ENCODE measurements at regions not wholly inside any gene's neighbourhood (a gene's known extent, or its start where the extent isn't known, plus 50 kb on each side); places are given as distances from the start of the nearest gene placed in this dataset.

DNA sequence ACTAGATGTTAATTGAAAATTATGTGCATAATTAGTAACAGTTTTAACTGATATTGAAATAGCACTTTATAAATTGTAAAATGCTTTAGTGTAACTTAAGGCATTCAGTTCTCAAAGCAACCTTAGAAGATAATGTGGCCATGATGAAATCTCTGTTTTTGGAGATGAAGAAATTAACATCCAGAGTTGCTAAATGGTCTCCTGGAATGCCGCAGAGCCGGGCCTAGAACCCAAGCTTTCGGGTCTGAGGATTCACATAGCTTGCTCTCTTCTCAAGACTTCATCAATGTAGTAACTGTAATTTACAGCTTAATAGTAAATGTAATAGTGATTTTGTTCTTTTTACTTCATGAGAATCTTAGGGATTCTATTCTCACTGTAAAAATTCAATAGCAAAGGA, 272.3 kb downstream of the HS3ST3A1 start:
- WGBS, 4 donors: 91 to 98% (median 94%) methylated on average over 3 of the region's 3 CpGs
- H3K36me3 ChIP-seq (replicated peaks in 1 of 2): no peaks in the 10 kb centered on the region
- intact Hi-C loops (cut with DNase I): no loop called here
- DNase-seq: no peak
- no peak overlapping the region for H3K27ac ChIP-seq
- no peaks in the 10 kb centered on the region for H3K9me3 ChIP-seq (replicated peaks in 1 of 3)
- no peak for TF ChIP-seq POLR2A (IDR thresholded peaks at IDR 0.05)
- no peak overlapping the region for H3K4me3 ChIP-seq
- no peaks in the 10 kb centered on the region for H3K4me1 ChIP-seq (replicated peaks in 1 of 2)
- H3K27me3 ChIP-seq: peaks cover 5% of the 10 kb centered on the region

DNA sequence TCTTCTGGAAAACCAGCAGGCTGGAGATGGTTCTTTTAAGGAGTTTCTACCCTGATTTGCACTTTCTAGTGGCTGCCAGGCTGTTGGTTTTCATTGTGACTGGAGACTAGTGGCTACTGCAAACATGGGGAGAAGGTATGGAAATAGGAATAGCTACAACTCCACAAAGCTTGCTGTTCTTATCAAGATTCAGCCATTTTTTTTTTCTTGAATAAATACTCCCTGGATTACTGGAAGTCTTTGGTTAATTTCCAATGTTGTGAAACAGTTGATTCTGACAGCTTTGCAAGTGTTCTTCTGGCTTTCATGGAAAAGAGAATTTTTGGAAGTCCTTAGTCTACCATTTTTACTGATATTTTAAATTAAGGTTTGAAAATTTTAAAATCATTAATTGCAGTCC, 277.7 kb downstream of the HS3ST3A1 start:
- Histone ChIP-seq H3K27ac (no peak overlapping the region), H3K9me3 (replicated peaks in 1 of 3) (no peaks in the 10 kb centered on the region), H3K27me3 (no peaks in the 10 kb centered on the region), H3K4me1 (replicated peaks in 1 of 2) (peaks cover 0 to 3% of the 10 kb centered on the region in 2 donors), H3K36me3 (replicated peaks in 1 of 2) (no peaks in the 10 kb centered on the region), H3K4me3 (no peak overlapping the region)
- TF ChIP-seq POLR2A (IDR thresholded peaks at IDR 0.05): no peak
- TF ChIP-seq, protein P1, sequence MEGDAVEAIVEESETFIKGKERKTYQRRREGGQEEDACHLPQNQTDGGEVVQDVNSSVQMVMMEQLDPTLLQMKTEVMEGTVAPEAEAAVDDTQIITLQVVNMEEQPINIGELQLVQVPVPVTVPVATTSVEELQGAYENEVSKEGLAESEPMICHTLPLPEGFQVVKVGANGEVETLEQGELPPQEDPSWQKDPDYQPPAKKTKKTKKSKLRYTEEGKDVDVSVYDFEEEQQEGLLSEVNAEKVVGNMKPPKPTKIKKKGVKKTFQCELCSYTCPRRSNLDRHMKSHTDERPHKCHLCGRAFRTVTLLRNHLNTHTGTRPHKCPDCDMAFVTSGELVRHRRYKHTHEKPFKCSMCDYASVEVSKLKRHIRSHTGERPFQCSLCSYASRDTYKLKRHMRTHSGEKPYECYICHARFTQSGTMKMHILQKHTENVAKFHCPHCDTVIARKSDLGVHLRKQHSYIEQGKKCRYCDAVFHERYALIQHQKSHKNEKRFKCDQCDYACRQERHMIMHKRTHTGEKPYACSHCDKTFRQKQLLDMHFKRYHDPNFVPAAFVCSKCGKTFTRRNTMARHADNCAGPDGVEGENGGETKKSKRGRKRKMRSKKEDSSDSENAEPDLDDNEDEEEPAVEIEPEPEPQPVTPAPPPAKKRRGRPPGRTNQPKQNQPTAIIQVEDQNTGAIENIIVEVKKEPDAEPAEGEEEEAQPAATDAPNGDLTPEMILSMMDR (IDR thresholded peaks at IDR 0.05): no peak
- DNase-seq: no peak
- intact Hi-C loops (cut with DNase I): no loop called here

DNA sequence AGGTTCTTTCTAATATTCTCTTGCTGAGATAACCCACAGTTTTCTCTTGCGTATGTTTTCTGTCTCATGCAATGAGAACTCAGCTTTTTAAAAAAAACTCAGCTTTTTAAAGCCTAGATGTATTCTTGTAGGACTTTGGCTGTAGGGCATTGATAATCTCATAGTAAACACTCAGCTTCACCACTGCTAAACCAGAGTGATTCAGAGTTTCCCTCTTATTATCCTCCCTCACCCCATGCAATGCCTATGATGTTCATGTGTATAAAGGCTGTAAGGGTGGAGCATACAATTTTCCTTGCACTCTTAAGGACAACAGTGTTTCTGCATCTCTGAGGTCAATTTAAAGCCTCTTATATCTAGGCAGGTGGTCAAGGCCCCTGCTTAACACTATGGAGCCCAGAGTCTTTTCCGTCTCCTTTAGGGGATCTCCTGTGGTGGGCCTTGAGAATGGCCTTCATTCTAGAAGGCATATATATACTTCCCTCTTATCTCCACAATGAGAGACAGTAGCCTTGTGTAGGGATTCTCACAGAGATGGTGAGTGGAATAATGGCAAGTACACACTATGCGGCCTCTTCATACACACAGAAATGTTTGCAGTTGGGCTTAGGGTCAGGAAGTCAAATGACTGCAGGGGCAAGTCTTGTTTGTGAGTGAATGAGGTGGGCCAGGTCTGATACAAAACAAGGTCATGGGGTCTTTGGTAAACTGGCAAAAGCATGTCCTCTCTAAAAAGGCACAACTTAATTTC, 279.6 kb downstream of the HS3ST3A1 start:
- no peak for TF ChIP-seq POLR2A (IDR thresholded peaks at IDR 0.05)
- TF ChIP-seq, protein P1 (IDR thresholded peaks at IDR 0.05): no peak
- no peak for DNase-seq
- intact Hi-C loops (cut with DNase I): no loop called here
- H3K4me1 ChIP-seq (replicated peaks in 1 of 2): peaks cover 0 to 3% of the 10 kb centered on the region in 2 donors
- H3K27me3 ChIP-seq: no peaks in the 10 kb centered on the region
- H3K4me3 ChIP-seq: no peak overlapping the region
- peak overlapping the region in 2 of 5 donors; percentile 34 to 47 for H3K27ac ChIP-seq
- H3K9me3 ChIP-seq (replicated peaks in 1 of 3): no peaks in the 10 kb centered on the region
- 68 to 71% (median 69%) methylated on average over 3 of the region's 3 CpGs for WGBS, 4 donors
- H3K36me3 ChIP-seq (replicated peaks in 1 of 2): no peaks in the 10 kb centered on the region

DNA sequence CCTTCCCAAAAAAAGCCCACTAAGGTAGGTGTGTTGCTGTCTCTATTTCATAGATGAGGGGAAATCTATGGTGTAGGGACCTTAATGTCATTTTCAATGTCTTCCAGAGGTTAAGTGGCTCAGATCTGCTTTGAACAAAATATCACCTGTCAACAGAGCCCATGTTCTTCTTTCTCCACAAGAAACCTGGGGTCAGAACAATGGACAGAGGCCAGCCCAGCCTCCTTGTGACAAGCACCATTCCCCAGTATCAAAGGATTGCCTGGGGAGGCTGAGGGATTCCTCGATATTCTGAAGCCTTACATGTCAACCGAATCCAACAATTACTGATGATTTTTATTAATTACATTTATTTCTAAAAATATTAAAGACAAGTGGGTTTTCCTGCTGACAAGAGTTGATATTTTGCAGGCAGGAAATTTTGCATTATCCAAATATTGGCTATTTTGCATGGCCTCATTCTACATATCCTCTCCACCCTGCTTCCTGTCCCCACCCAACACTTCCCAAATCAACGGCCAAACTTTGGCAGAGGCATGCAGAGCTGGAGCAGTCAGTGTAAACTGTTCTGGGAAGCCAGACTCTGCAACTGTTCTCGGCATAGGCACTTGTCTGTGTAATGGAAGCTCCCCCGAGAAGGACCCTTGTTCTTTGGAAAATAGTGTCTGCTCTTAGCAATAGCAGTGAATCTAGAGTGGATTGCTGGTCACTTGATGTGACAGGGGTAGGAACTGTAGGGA, 281.5 kb downstream of the HS3ST3A1 start:
- H3K27ac ChIP-seq: no peak overlapping the region
- no peak for DNase-seq
- TF ChIP-seq POLR2A (IDR thresholded peaks at IDR 0.05): no peak
- TF ChIP-seq, protein P1 (IDR thresholded peaks at IDR 0.05): no peak
- 58 to 76% (median 64%) methylated on average over 5 of the region's 5 CpGs for WGBS, 4 donors
- H3K36me3 ChIP-seq (replicated peaks in 1 of 2): no peaks in the 10 kb centered on the region
- intact Hi-C loops (cut with DNase I): no loop called here
- H3K27me3 ChIP-seq: no peaks in the 10 kb centered on the region
- peaks cover 0 to 3% of the 10 kb centered on the region in 2 donors for H3K4me1 ChIP-seq (replicated peaks in 1 of 2)
- no peaks in the 10 kb centered on the region for H3K9me3 ChIP-seq (replicated peaks in 1 of 3)
- H3K4me3 ChIP-seq: no peak overlapping the region
